ENCODE measurements at regions not wholly inside any gene's neighbourhood (a gene's known extent, or its start where the extent isn't known, plus 50 kb on each side); places are given as distances from the start of the nearest gene placed in this dataset.

GRCh38 chr15:35663956-35664355, 118.0 kb upstream of the DPH6 start:
- DNase-seq = no peak

DNA sequence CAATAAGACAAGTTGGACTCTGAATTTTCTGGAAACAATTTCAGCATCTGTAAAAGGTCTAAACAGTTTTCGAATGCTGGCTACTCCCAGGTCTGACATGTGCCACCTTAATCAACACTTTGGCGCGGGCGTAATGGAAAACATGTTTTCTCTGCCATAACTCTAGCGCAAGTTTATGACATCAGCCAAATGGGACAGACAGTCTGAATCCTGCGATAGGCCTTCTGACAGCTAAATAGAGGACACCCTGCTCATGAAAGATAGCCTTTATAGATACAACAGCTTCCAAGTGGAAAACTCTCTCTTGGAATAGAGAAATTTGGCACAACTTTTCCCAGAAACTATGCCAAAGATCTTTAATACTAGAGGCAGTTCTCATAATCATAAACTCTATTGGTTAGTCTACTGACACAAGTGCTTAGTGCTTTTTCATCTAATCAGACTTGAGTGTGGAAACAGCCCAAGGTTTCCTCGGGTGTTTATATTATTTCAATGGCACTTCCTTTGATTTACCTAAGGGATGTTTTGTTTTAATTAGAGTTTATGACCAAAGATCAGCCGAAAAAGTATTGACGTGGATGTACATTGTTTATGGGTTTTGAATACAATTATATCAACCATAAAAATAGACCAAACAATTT, 120.1 kb upstream of the DPH6 start:
- no peak for DNase-seq

DNA sequence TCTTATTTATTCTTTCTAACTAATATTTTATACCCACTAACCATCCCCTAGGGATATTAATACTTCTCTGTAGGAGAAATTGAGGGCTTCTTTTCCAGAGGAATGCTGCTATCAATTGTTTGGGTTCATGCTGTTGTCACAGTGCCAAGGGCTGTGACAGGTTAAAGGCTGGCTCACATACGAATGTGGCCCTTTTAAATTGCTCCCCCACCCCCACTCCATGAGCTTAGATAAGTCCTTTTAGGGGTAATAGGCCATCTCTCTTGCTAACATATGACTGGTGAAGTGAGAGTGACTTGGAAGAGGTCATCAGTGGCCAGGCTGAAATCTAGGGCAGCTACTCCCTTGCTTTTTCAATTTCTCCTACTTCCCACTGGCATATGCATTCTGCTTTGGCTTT, 121.9 kb upstream of the DPH6 start:
- no peak for DNase-seq

- no peak for DNase-seq
Observed at GRCh38 chr15:35669021-35669420, 123.1 kb upstream of the DPH6 start.

GRCh38 chr15:35669432-35670045, 123.6 kb upstream of the DPH6 start:
- no peak for DNase-seq

DNA sequence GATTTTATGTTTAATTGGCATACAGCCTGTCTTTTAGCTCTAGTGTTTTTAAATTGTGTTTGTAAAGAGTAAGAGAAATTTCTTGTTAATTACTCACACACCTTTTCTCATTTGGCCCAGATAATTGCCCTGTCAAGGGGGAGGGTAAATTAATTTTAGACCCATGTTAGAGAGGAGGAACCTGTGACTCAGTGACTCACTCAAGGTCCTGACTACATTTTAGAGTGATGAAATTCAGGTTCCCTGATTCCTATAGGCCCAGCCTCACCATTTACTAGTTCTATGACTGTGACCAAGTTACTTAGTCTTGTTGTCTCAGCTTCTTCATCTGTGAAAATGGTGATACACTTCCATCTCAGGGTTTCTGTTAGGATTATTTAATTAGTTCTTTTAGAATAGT, 125.2 kb upstream of the DPH6 start:
- no peak for DNase-seq

- no peak for DNase-seq
Observed at GRCh38 chr15:35671981-35672380, 126.0 kb upstream of the DPH6 start.

- DNase-seq = no peak
Observed at GRCh38 chr15:35673093-35673684, 127.2 kb upstream of the DPH6 start.

DNA sequence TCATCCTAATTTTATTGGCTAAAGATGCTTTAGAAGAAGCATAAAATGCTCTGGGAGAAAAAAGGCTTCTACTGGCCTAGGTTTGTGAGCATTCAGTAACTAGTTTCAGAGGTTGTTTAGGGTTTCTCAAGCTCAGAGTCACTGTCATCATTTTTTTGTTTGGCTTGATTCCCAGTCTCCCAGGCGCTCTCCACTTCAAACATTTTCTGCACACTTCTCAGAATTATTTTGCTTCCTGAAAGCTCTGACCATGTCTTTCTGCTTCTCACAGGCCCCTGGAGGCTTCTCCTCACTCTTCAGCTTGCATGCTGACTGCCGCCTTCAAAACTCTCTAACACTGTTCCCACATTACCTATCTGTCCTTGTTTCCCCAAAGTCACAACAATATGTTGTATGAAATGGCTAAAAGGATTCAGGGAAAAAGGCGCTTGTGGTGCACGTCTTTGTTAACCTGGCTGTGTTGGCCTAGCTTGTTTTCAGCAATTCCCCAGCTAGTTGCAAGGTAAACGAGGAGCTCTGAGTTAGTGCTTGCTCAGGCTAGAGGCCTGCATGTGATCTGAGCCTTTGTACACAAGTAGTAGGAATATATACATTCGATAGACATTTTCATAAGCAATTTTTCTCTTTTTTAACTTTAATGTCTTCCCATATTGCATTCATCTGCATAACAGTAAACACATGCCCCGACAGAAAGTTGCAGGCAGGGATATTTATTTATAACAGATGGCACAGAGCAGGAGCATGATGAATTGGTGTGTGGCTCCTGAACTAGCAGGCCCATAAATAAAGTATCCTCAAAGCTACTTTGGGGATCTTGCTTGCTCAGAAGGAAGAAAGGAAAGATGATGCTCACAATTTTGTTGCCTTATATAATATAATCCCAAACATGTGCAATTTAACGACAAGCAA, 129.2 kb upstream of the DPH6 start:
- DNase-seq = no peak

GRCh38 chr15:35678774-35679173, 132.8 kb upstream of the DPH6 start:
- DNase-seq = no peak

DNA sequence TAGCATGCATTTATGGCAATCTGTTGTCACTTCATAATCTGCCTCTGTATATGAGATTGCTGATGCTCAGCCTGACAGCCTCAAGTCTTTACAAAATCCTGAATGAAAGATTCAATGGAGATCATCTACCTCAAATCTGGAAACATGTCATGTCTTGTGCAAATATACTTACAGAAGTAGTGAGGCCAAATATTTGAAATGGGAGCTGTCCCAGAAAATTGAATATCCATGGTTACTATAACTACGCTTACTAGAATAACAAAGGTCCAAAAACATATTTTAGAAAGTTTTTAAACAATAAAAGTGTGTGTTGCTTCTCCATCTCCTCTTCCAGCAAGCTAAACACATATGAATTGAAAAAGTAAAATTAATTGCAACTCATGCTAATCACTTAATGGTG, 133.2 kb upstream of the DPH6 start:
- no peak for DNase-seq

GRCh38 chr15:35680951-35681350, 135.0 kb upstream of the DPH6 start:
- no peak for DNase-seq

- DNase-seq = no peak
Observed at GRCh38 chr15:35686347-35686746, 140.4 kb upstream of the DPH6 start.

- no peak for DNase-seq
Observed at GRCh38 chr15:35689266-35689665, 143.3 kb upstream of the DPH6 start.

GRCh38 chr15:35690089-35690488, 144.1 kb upstream of the DPH6 start:
- no peak for DNase-seq

DNA sequence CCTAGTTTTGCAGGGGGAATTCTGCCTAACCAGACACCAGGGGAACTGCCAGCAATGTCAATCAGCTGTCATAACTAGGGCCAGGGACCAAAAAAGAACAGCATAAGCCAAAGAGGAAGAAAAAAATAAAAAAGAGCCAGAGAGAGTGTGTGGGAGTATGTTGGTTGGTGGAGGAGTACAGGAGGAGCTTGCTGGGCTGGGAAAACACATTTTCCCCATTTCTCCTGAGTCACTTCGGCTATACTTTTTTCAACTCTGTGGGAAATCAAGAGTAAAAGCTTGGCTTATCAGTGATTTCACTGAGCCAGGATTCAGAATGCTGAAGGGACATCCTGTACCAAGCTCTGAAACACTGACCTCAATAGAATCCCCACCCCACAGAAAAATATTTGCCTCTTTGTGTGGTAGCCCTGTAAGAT, 144.7 kb upstream of the DPH6 start:
- DNase-seq = no peak

GRCh38 chr15:35691173-35691761, 145.3 kb upstream of the DPH6 start:
- no peak for DNase-seq

- no peak for DNase-seq
Observed at GRCh38 chr15:35691891-35692867, 146.2 kb upstream of the DPH6 start.

GRCh38 chr15:35693286-35693685, 147.3 kb upstream of the DPH6 start:
- DNase-seq = no peak

DNA sequence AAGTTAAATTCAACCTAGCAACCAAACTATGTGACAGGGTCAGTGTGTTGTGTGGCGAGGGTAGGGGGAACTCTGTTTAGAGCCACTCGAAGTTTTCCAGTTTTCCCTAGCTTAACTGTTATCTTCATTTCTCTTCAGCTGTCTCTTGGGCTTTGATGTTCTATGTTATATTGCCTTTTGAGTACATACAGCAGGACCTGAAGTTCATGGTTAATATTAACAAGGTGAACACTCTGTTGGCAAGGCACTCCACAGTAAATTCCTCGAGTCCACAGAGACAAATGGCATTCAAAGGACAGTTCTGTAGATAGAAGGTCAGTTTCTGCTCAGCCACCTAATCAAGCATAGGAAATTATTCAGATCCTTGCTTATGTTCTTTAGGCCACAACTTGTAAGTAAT, 147.9 kb upstream of the DPH6 start:
- DNase-seq = no peak

DNA sequence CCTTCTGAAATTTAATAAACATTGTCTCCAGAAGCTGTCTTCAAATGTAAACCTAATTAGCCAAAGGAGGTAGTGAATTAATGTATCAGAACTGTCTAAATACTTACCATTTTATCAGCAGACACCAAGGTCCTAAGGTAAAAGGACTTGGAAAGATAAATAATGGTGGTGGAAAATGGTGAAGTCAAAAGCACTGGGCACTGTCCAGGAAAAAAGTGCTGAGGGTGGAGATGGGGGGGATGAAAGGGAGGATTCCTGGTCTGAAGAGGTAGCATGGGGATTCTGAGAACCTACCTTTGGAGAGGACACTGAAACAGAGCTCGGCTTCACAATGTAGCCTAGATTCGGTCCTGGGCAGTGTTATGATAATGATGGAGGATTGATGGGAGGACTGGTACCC, 149.0 kb upstream of the DPH6 start:
- DNase-seq = no peak

- no peak for DNase-seq
Observed at GRCh38 chr15:35696767-35697231, 150.8 kb upstream of the DPH6 start.

All from GOT3 (cell line).